B cell (primary cell): ENCODE measurements at regions not wholly inside any gene's neighbourhood (a gene's known extent, or its start where the extent isn't known, plus 50 kb on each side); places are given as distances from the start of the nearest gene placed in this dataset.

Source experiments
- ATAC-seq: fragments of 200-7000 bp; cut with Tn5 transposase; one replicate; pipeline ENCODE4 v1.10.0; 2021; ENCODE audit warnings: low read depth, mild to moderate bottlenecking, moderate number of reproducible peaks, moderate library complexity
- CTCF ChIA-PET: fragments of 350-600 bp; sonication (Branson Sonifier 250); formaldehyde crosslinking; loops from one replicate; lab custom pipeline; 2021; ENCODE audit warnings: antibody characterized with exemption, inconsistent platforms; lab: Charles Lee
- POLR2A ChIA-PET: fragments of 350-600 bp; sonication (Branson Sonifier 250); formaldehyde crosslinking; loops from one replicate; lab custom pipeline; 2021; ENCODE audit warnings: antibody characterized with exemption; lab: Charles Lee
- DNase-seq: peaks from one replicate; pipeline ENCODE4 v3.0.0; 2013
- H2AFZ ChIP-seq: 2 replicates; pipeline ENCODE4 v1.6.1; 2012; ENCODE audit warnings: mild to moderate bottlenecking, low read depth, low read length; ENCODE audit not compliant: insufficient read depth, poor library complexity, severe bottlenecking
- H3K27ac ChIP-seq, 2 donors: 1 replicate in 1 of 2; 2 replicates in 1 of 2; pipeline ENCODE4 v1.5.1; 2012 to 2013; ENCODE audit warnings: low read length in 2 of 2, mild to moderate bottlenecking in 2 of 2, moderate library complexity in 1 of 2
- H3K27me3 ChIP-seq, 4 experiments: fragments of 200-600 bp in 1 of 4; sonication (generic) in 1 of 4; replicated peaks in 1 of 4; 1 replicate in 2 of 4; 2 replicates in 2 of 4; pipeline versions ENCODE4 v1.6.1 to v1.7.0; 2013 to 2016; ENCODE audit warnings: low read length in 3 of 4, mild to moderate bottlenecking in 2 of 4, mixed read lengths in 1 of 4, moderate library complexity in 1 of 4; ENCODE audit not compliant: insufficient read depth in 4 of 4, control insufficient read depth in 3 of 4; ENCODE audit errors: control extremely low read depth in 1 of 4
- H3K36me3 ChIP-seq, 2 experiments: replicated peaks in 1 of 2; 1 replicate in 1 of 2; 2 replicates in 1 of 2; pipeline versions ENCODE4 v1.6.1 to v1.7.1; 2013; ENCODE audit warnings: low read length in 1 of 2; ENCODE audit not compliant: insufficient read depth in 2 of 2, control insufficient read depth in 1 of 2; ENCODE audit errors: control extremely low read depth in 1 of 2, extremely low read depth in 1 of 2
- H3K4me1 ChIP-seq, 2 donors: fragments of 200-600 bp in 1 of 2; sonication (generic) in 1 of 2; 1 replicate in 1 of 2; 2 replicates in 1 of 2; pipeline versions ENCODE4 v1.5.1 to v1.6.1; 2013 to 2017; ENCODE audit warnings: low read length in 2 of 2; ENCODE audit not compliant: control insufficient read depth in 2 of 2, insufficient read depth in 2 of 2
- H3K4me2 ChIP-seq: replicated peaks from 2 replicates; pipeline ENCODE3; 2012; ENCODE audit warnings: mild to moderate bottlenecking, low read depth, low read length; ENCODE audit not compliant: poor library complexity, severe bottlenecking
- H3K4me3 ChIP-seq, 5 experiments: fragments of 200-600 bp in 1 of 5; sonication (generic) in 1 of 5; 1 replicate in 3 of 5; 2 replicates in 2 of 5; pipeline versions ENCODE4 v1.5.1 to v1.7.0; 2011 to 2016; ENCODE audit warnings: low read length in 4 of 5, mild to moderate bottlenecking in 4 of 5, low read depth in 2 of 5, control low read depth in 1 of 5, moderate library complexity in 1 of 5; ENCODE audit not compliant: insufficient read depth in 1 of 5; ENCODE audit errors: control extremely low read depth in 1 of 5, extremely low read depth in 1 of 5
- H3K79me2 ChIP-seq: fragments of 200-600 bp; sonication (generic); one replicate; pipeline ENCODE4 v1.6.0; 2016; ENCODE audit warnings: low read length; ENCODE audit not compliant: control insufficient read depth, insufficient read depth
- H3K9ac ChIP-seq: fragments of 200-600 bp; sonication (generic); 2 replicates; pipeline ENCODE4 v1.6.1; 2017; ENCODE audit warnings: mild to moderate bottlenecking, low read length, moderate library complexity
- H3K9me3 ChIP-seq, 3 donors: one replicate each; pipeline versions ENCODE4 v1.6.1 to v1.7.1; 2013; ENCODE audit warnings: low read length in 2 of 3; ENCODE audit not compliant: control insufficient read depth in 2 of 3, insufficient read depth in 1 of 3; ENCODE audit errors: control extremely low read depth in 1 of 3
- H4K20me1 ChIP-seq: 2 replicates; pipeline ENCODE4 v1.6.0; 2012; ENCODE audit warnings: mild to moderate bottlenecking, low read length; ENCODE audit not compliant: insufficient read depth, control insufficient read depth, poor library complexity, severe bottlenecking
- H3K27ac Mint-ChIP-seq: one replicate; pipeline ENCODE4 v1.8.0; 2021; ENCODE audit warnings: mixed read lengths
- H3K27me3 Mint-ChIP-seq: one replicate; pipeline ENCODE4 v1.8.0; 2021; ENCODE audit warnings: mixed read lengths
- H3K4me1 Mint-ChIP-seq: one replicate; pipeline ENCODE4 v1.8.0; 2021; ENCODE audit warnings: mixed read lengths
- H3K4me3 Mint-ChIP-seq: one replicate; pipeline ENCODE4 v1.8.0; 2021; ENCODE audit warnings: mixed read lengths
- H3K9me3 Mint-ChIP-seq: one replicate; pipeline ENCODE4 v1.8.0; 2022; ENCODE audit warnings: mixed read lengths; ENCODE audit not compliant: insufficient read depth
- EZH2 ChIP-seq: IDR thresholded peaks from 2 replicates; pipeline ENCODE4 v1.6.1; 2012; ENCODE audit warnings: borderline replicate concordance, low read depth, mild to moderate bottlenecking, moderate library complexity, low read length; ENCODE audit not compliant: insufficient read depth, poor library complexity, severe bottlenecking
- WGBS: methylation state at CpG from one replicate; pipeline ENCODE4 v1.1.5; 2013; ENCODE audit warnings: missing lambda C conversion rate; ENCODE audit not compliant: insufficient coverage; 5-methylcytosine and 5-hydroxymethylcytosine counted together
- intact Hi-C: fragments of 100-400 bp; cut with micrococcal nuclease; formaldehyde crosslinking; loops from one replicate; pipeline ENCODE4 v1.10.0; 2022
- TF ChIP-seq, protein P1 (sequence below): fragments of 200-600 bp; IDR thresholded peaks from one replicate; pipeline ENCODE4 v1.8.0; 2022; ENCODE audit warnings: antibody characterized with exemption, mild to moderate bottlenecking

- Mint-ChIP-seq H3K4me3 (no peak overlapping the region), H3K27ac (no peak overlapping the region), H3K9me3 (no peaks in the 10 kb centered on the region), H3K27me3 (no peaks in the 10 kb centered on the region), H3K4me1 (no peaks in the 10 kb centered on the region)
- H3K27me3 ChIP-seq = no peaks in the 10 kb centered on the region
- no peak overlapping the region for H3K9ac ChIP-seq
- no peaks in the 10 kb centered on the region for H3K36me3 ChIP-seq
- 83% methylated on average over 4 of the region's 5 CpGs for WGBS
- ChIA-PET CTCF (no interaction called here), POLR2A (no interaction called here)
- no peak overlapping the region for H2AFZ ChIP-seq
- intact Hi-C loops = no loop called here
- H3K79me2 ChIP-seq = no peaks in the 10 kb centered on the region
- H3K4me3 ChIP-seq = no peak overlapping the region
- no peak overlapping the region for H3K4me2 ChIP-seq
- no peak overlapping the region for H3K27ac ChIP-seq
- no peak for ATAC-seq
- no peaks in the 10 kb centered on the region for H4K20me1 ChIP-seq
- H3K4me1 ChIP-seq = no peaks in the 10 kb centered on the region
- no peaks in the 10 kb centered on the region for H3K9me3 ChIP-seq
- TF ChIP-seq, protein P1, sequence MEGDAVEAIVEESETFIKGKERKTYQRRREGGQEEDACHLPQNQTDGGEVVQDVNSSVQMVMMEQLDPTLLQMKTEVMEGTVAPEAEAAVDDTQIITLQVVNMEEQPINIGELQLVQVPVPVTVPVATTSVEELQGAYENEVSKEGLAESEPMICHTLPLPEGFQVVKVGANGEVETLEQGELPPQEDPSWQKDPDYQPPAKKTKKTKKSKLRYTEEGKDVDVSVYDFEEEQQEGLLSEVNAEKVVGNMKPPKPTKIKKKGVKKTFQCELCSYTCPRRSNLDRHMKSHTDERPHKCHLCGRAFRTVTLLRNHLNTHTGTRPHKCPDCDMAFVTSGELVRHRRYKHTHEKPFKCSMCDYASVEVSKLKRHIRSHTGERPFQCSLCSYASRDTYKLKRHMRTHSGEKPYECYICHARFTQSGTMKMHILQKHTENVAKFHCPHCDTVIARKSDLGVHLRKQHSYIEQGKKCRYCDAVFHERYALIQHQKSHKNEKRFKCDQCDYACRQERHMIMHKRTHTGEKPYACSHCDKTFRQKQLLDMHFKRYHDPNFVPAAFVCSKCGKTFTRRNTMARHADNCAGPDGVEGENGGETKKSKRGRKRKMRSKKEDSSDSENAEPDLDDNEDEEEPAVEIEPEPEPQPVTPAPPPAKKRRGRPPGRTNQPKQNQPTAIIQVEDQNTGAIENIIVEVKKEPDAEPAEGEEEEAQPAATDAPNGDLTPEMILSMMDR = no peak
- TF ChIP-seq EZH2 = no peak
- no peak for DNase-seq
Measured at GRCh38 chr4:173761938-173762337, 231.9 kb upstream of the HAND2 start.

DNA sequence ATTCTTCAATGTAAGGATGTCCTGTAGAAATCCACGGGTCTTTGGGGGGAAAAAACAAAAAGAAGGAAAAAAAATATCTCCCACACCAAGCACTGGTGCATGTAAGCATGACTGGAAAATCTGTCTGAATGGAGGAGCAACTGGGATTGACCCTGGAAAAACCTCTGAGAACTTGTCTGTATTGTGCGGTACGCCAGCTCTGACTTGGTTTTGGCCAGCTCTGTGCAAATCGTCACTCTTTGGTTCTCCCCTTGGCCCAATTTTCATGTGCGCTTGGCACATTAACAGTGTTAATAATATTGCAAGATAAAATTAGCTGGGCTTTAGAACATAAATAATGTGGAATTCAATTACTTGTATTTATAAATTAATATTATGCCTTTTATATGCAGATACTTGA, 231.2 kb upstream of the HAND2 start:
- Mint-ChIP-seq H3K4me1 (no peaks in the 10 kb centered on the region), H3K27ac (no peak overlapping the region), H3K4me3 (no peak overlapping the region), H3K27me3 (no peaks in the 10 kb centered on the region), H3K9me3 (no peaks in the 10 kb centered on the region)
- ChIA-PET CTCF (no interaction called here), POLR2A (no interaction called here)
- H2AFZ ChIP-seq = no peak overlapping the region
- no peak overlapping the region for H3K4me3 ChIP-seq
- no peaks in the 10 kb centered on the region for H3K27me3 ChIP-seq
- H4K20me1 ChIP-seq = no peaks in the 10 kb centered on the region
- no peaks in the 10 kb centered on the region for H3K79me2 ChIP-seq
- H3K36me3 ChIP-seq = no peaks in the 10 kb centered on the region
- H3K4me2 ChIP-seq = no peak overlapping the region
- TF ChIP-seq, protein P1 = no peak
- no peak for TF ChIP-seq EZH2
- H3K27ac ChIP-seq = no peak overlapping the region
- 100% methylated on average over 2 of the region's 5 CpGs for WGBS
- no peak overlapping the region for H3K9ac ChIP-seq
- intact Hi-C loops = no loop called here
- DNase-seq = no peak
- no peaks in the 10 kb centered on the region for H3K4me1 ChIP-seq
- H3K9me3 ChIP-seq = no peaks in the 10 kb centered on the region
- no peak for ATAC-seq
